GM21786 (cell line): ENCODE measurements at regions not wholly inside any gene's neighbourhood (a gene's known extent, or its start where the extent isn't known, plus 50 kb on each side); places are given as distances from the start of the nearest gene placed in this dataset.
"Not testable (repeated sequence)": the region's sequence is repeated elsewhere in the genome, so short reads cannot be mapped to it uniquely, and the experiment has no call there.

Experiments used
- ATAC-seq: cut with Tn5 transposase; IDR thresholded peaks from one replicate; pipeline ENCODE4 v1.9.1; 2021; ENCODE audit not compliant: unreplicated experiment

DNA sequence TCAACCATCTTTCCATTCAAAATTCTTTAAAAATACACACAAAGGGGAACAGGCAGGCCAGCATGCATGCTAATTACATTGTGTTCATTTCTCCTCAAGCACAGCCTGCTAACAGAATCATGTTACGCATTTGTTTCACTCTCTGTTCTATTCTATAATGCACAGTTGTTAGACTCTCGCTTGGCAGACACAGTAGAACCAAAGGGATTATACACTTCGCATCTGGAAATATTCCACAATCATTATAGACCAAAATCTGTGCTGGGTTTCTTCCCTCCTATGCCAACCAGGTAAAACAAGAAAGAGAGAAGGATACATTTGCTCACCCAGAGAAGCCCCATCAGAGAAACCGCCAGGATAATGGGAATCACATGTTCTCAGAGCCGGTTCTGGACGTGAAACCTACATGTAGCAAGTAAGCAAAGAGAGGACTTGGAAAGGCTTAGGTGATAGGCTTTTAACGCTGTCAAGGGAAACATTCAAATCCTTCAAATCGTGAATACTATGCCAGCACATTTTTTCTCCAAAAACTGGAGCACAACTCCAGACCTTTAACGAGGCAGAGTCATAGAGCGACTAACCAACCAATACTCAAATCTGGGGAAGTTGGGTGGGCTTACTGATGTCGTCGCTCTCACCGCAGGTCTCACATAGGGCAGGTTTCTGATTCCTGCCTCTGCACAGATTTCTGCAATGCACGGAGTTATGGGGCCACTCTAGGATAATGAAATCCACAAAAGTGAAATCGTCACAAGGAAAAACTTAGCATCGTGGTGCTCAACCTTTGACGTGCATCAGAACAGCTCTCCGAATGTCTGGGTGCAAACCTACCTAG lies 380.5 kb upstream of the AUTS2 start:
- no peak for ATAC-seq

DNA sequence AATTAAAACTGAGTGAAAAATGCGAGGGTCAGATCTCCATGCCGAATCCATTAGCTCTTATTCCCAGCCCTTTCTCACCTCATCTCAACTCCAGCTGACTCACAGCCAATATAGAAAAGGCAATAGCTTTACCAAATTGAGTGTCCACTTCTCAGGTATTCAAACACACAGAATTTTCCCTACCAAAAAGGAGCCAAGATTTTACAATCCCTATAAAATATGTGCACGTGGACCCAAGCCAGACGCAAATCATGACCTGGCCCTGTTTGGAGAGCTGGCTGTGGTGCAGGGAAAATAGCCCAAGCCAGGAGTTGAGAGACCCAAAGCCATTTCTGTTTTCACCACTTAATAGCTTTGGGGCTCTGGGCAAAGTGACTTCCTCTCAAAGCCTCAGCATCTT lies 379.7 kb upstream of the AUTS2 start:
- no peak for ATAC-seq

DNA sequence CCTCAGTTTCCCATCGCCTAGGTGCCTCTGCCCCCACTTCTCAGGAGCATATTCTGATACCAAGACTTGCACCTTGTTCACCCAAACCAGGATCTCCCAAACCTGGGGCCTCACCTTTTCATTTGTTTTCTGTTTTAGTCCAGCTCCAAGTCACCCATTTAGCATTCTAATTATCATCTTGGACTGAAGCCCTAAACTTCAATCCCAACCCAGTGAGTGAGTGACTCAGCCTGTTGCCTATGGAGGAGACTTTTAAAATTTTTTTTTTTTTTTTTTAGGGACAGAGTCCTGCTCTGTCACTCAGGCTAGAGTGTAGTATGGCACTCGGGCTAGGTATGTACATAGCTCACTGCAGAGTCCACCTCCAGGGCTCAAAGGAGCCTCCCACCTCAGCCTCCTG lies 378.9 kb upstream of the AUTS2 start:
- ATAC-seq: no peak

DNA sequence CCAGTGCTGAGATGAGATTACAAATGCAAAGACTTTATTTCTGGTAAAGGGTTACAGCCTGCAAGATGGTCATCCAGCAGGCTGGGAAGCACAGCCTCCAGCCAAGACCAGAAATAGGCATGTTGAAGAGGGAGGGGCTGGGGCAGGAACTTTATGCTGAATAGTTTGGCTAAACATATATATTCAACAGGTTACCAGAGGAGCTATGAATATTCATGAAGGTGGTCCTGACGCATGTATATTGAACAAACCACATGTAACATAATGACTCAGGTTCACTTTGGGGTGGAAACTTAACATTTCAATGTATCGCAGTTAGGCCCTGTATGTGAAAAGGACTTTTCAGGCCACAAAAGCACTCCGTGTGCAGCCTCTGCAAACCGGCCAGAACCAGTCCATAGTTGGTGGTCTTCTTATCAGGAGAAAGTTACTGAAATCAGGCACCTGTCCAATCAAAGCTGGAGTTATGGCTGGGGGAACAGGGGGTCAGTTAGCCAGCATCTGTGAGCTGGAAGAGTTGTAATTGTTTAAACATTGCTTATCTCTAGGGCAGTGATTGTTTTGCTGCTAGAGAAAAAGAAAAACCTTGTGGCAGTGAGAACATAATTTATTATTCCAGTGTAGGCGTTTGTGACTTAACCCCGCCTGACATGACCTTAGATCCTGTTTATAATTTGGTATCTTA lies 372.9 kb upstream of the AUTS2 start:
- no peak for ATAC-seq

DNA sequence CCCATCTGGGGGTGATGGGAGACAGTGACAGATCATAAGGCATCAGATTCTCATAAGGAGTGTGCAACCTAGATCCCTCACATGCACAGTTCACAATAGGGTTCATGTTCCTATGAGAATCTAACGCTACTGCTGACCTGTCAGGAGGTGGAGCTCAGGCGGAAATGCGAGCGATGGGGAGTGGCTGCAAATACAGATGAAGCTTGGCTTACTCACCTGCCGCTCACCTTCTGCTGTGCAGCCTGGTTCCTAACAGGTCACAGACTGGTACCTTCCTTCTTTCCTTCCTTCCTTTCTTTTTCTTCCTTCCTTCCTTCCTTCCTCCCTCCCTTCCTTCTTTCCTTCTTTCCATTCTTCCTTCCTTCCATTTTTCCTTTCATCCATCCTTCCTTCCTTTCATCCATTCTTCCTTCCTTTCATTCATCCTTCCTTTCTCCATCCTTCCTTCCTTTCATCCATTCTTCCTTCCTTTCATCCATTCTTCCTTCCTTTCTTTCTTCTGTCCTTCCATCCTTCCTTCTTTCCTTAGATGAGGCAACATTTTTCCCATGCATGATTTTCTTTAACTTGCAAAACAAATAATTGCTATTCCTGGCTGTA lies 370.0 kb upstream of the AUTS2 start:
- ATAC-seq: no peak

DNA sequence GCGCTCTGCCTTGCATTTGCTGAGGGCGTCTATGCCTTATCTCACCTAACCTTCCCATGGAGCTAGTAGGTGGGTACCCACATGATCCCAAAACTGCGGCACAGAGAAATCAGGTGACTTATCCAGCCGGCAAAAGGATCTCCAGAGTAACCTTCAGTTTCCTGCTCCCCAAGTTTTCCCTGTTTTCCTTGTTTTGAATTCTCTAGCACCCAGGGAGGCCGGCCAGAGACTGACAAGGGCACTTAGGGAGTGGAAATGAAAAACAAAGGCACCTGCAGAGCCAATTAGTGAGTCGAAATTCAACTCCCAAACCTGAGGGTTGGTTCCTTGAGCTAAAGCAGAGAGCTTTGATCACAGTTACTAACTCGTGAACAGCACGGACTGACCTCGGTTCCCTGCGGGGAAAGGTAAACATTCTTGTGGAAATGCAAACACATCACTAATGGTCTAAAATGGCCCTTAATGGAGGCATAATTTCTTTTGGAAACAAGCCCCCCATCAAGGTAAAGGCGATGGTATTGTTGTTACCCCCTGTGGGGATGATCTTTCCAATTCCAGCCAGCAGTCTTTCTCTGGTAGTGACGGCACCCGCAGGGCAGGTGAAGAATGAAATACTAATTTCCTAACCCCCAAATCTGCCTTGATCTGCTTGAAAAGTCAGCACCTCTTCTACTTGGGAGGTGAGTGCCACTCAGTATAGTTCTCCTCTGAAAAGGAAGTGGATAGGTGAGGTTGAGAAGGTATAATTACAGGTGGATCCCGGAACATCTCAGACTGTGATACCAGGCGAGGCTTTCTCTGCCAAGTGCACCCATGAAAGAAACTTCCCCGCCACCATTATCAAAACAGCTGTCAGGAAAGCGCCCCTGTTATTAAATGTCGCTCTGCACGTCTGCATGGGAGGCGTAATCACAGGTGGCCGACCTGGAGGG lies 365.6 kb upstream of the AUTS2 start:
- no peak for ATAC-seq

DNA sequence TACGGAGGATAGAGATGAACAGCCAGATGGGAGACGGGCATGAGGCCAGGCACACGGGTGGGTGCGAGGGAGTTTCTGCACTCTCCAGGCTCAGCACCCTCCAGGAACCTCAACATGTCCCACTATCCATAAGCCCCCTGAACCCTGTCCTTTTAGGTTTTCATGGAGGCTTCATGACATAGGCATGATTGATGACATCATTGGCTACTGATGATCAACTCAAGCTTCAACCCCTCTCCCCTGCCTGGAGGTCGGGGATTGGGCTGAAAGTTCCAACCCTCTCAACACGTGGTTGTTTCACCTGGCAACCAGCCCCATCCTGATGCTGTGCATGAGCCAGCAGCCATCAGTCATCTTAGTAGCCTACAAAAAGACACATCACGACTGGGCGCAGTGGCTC lies 360.7 kb upstream of the AUTS2 start:
- ATAC-seq: no peak

DNA sequence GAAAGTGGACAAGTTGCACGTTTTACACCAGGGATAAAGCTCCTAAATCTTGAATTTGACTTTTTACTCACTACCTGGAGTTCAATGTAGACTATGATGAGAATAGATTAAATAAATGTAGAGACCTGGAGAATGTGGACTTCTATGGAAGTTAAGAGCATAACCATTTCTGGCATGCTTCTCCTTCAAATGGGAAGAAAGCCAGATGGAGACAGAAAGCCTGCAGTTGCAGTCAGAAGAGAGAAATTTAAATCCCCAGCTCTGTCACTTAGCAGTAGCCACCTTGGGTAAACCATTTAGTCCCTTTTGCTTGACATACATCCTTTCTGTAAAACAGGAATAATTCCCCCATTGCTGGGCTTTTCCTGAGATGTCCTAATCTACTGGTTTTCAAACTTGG lies 355.3 kb upstream of the AUTS2 start:
- ATAC-seq: no peak

DNA sequence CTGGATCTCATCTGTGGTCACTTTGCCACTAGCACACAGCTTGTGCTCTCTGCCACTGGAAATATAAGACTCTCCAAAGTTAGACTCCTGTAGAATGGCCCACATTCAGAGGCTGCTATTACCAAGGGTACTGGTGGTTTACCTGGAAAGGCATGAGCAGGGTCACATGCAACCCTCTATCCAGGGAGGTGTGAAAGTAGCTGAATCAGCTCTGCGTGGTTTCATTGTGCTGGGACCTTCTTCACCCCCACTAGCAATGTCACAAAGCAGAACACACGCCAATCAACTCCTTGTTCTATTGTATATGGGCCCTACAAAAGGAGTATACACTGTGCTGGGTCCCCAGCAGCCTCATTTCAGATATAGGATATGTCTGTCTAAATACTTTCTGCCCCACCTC lies 353.6 kb upstream of the AUTS2 start:
- ATAC-seq: no peak

DNA sequence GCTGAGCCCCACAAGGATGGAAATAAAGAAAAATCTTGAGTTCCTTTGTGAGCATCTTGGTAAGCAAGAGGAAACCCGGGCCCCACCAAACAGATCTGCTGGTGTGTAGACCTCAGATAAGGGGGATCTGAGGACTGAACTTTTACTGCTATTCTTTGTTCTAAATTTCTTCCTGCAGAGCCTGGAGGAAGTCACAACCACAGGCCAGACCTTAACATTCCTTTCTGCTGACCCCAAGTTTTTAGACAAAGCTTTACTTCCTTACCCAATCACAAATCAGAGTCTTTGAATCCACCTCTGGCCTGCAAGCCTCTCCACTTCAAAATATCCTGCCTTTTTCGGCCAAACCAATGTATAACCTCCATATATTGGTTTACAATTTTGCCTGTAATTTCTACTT lies 352.6 kb upstream of the AUTS2 start:
- ATAC-seq: no peak

DNA sequence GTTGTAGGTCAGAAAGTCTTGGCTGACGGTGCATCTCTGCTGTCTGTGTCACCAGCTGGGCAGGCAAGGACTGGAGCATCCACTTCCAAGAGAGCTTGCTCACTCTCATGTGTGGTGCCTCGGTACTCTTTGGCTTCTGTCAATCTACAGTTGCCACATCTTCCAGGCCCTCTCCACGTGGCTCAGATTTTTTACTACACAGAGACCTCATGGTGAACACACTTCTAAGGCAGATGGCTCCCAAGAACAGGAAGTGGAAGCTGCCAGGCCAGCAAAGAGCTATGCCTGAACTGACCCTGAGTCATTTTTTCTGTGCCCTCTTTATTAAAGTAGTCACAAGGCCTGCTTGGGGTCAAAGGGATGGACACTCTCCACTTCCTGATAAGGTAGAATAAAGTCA lies 351.5 kb upstream of the AUTS2 start:
- ATAC-seq: no peak

DNA sequence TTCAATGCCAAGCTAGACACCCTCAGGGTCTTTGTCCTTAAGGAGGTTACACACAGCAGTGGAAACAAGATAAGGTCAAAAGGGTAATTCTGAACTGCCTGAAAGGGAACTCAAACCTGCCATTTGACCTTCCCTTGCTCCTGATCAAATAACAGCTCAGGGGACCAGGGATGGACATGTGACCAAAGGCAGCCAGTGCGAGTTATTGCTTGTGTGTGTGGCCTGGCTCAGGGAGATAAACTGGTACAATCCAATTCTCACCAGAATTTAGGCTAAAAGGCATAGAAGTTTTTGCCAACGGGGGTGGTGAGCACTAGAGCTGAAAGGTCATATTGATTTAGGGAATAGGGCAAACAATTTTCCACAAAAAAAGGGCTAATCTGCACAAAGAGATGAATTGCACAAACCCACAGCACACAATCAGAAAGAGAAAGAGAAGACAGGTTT lies 349.9 kb upstream of the AUTS2 start:
- ATAC-seq: not testable (repeated sequence)

DNA sequence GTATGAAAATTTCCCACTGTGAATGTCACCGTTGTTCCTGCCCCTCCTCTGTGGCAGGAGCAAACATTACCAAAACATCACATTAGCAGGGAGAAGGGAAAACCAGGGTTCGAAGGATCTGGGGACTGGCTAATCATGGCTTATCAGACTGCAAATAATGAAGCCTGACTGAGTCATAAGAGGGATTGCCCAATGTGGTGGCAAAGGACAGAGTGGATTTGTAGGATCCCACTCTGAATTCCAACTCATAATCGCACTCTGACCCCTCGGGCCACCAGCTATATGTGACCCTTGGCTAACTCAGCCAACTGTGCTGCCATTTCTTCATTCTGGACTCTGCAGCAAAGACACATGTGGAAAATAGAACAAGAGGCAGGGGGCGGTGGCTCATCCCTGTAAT lies 347.3 kb upstream of the AUTS2 start:
- no peak for ATAC-seq

DNA sequence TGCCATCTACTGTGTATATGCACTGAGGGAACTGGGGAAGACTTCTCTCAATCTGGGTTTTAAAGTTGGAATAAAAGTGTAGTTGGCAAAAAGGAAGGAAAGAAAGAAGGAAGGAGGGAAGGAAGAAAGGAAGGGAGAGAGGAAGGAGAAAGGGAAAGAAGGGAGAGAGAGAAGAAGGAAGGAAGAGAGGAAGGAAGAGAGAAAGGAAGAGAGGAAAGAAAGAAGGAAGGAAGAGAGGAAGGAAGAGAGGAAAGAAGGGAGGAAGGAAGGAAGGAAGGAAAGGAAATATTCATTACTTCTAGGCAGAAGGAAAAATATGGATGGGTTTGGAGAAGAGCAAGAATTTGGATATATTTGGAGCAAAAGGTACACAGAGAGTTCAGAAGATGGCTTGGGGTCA lies 343.6 kb upstream of the AUTS2 start:
- no peak for ATAC-seq

DNA sequence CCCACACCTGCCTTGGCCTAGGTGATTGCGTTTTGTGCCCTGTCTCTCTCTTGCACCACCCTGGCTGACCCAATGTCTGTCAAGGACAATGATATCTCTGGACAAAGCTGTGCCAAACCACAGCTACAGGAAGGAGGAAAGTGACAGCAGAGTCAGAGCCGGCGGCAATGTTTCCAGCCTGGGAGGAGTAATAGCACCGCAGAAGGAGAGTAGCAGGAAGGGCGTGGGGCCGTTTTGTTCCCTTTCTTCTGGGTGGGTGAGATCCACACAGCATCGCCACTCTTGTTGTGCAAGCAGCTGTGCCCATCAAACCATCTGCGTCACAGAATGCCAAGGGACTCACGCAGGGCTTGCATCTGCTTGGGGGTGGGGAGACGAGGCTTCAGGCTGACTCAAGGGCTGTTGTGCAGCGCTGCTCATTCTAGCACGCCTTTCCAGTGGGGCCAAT lies 341.6 kb upstream of the AUTS2 start:
- no peak for ATAC-seq

DNA sequence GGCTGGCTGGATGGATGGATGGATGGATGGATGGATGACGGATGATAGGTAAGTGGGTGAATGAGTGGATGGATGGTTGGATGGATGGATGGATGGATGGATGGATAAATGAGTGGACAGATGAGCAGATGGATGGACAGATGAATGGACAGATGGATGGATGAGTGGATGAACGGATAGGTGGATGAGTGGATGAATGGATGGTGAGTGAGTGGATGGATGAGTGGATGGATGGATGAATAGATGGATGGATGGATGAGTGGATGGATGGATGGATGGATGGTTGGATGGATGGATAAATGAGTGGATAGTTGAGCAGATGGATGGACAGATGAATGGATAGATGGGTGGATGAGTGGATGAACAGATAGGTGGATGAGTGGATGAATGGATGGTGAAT lies 340.7 kb upstream of the AUTS2 start:
- no peak for ATAC-seq

DNA sequence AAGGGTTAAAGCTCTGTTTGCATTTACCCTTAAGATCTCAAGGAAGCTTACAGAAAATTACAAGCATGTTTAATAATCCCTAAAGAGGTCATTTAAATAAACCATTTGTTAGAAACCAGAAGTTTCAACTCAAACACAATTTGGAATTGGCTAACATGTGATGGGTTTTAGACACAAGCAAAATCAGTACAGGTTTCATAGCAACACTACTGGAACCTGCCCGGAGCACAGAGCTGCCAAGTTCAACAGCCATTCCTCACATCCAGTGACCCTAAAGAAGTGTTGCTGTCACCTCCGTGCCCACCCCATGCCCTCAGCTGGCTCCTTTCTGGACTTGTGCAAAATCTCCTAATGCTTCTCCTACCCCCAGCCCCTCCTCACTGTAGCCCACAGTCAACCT lies 338.8 kb upstream of the AUTS2 start:
- ATAC-seq: no peak

DNA sequence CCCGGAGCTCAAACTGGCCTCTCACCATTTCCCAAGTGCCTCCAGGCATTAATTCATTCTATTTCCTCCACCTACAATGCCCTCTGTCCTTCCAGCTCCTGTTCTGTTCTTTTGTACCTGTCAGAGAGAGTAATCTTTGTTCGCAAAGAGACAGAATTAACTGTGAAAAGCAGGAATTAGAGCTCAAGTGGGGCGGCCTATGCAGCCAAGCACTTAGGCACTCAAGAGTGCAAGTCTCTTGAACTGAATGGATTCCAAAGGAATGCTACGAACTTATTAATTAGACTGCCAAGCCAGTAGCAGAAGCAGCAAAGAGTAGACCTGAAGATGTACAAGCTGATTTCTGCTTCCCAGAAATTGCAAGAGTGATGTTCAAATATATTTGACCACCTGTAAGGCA lies 338.3 kb upstream of the AUTS2 start:
- no peak for ATAC-seq

DNA sequence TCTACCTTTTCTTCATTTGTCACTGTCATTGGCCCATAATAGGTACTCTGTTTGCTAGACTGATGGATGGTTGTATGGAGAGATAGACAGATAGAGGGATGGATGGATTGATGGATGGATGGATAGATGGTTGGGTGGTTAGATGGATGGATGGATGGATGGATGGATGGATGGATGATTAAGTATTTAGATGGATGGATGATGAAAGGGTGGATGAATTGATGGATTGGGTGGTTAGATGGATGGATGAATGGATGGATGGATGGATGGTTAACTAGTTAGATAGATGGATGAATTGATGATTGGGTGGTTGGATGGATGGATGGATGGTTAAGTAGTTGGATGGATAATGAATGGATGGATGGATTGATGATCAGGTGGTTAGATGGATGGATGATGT lies 334.7 kb upstream of the AUTS2 start:
- no peak for ATAC-seq

DNA sequence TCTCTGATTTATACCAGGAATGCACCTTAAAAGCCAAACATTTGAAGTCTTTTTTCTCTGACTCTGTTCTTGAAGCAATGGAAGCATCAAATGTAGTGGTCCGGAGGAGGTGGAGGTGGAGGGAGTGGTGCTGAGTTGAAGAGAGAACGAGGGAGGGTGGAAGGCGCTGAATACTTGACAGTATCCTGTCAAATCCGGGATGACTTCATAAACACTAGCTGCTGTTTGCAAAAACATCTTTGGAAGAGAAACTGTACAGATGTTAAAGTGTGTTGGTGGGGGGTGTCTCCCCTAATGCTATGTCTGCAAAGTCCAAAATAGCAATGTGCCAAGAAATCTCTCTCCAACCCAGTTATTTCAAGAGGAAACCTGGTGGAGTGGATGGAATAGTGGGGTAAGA lies 328.5 kb upstream of the AUTS2 start:
- no peak for ATAC-seq

DNA sequence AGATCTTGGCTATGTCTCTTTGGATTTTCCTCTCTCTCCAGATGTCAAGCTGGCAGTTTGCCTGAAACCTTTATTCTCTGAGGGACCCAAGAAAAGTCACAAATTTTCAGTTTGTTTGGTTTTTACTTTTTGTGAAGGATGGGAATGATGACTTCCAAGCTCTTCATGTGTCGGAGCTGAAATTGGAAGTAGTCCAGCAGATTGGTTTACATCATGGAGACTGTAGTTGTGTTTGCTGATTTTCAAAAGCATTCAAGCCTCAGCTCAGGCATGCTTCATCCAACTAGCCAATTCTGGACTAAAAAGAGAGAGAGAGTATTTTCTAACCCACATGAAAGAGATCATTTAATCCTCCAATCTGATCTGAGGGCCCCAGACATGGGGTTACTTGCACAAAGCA lies 326.2 kb upstream of the AUTS2 start:
- ATAC-seq: no peak
